Thoracic aorta (tissue), 2 donors: ENCODE measurements at regions not wholly inside any gene's neighbourhood (a gene's known extent, or its start where the extent isn't known, plus 50 kb on each side); places are given as distances from the start of the nearest gene placed in this dataset.

Experiments used
- ATAC-seq: fragments of 150-250 bp; one replicate; pipeline ENCODE4 v1.8.0; 2017; ENCODE audit warnings: low read depth; ENCODE audit not compliant: insufficient number of reproducible peaks, low FRiP score
- DNase-seq: peaks from one replicate; pipeline ENCODE4 v3.0.0-alpha.2; 2020; ENCODE audit warnings: low spot score
- H3K27ac ChIP-seq, 2 donors: fragments of 200-600 bp; sonication (generic); 1 replicate in 1 of 2; 2 replicates in 1 of 2; pipeline ENCODE4 v1.5.1; 2016; ENCODE audit warnings: mild to moderate bottlenecking in 2 of 2, moderate library complexity in 2 of 2
- H3K27me3 ChIP-seq: fragments of 200-600 bp; sonication (generic); replicated peaks from 2 replicates; pipeline ENCODE4 v1.6.0; 2016; ENCODE audit warnings: mild to moderate bottlenecking; ENCODE audit not compliant: insufficient read depth
- H3K36me3 ChIP-seq: fragments of 200-600 bp; sonication (generic); one replicate; pipeline ENCODE4 v1.5.1; 2016
- H3K4me1 ChIP-seq, 2 donors: fragments of 200-600 bp; sonication (generic); 1 replicate in 1 of 2; 2 replicates in 1 of 2; pipeline versions ENCODE4 v1.5.1 to v1.6.0; 2016; ENCODE audit warnings: low read depth in 2 of 2, mild to moderate bottlenecking in 1 of 2; ENCODE audit not compliant: control insufficient read depth in 1 of 2
- H3K4me3 ChIP-seq: fragments of 200-600 bp; sonication (generic); 2 replicates; pipeline ENCODE4 v1.5.1; 2016; ENCODE audit warnings: mild to moderate bottlenecking
- H3K9me3 ChIP-seq: fragments of 200-600 bp; sonication (generic); 2 replicates; pipeline ENCODE4 v1.5.1; 2016
- CTCF ChIP-seq: fragments of 200-600 bp; sonication (generic); IDR thresholded peaks from one replicate; pipeline ENCODE4 v1.5.1; 2019; ENCODE audit warnings: antibody characterized with exemption

- Histone ChIP-seq H3K27me3 (no peaks in the 10 kb centered on the region), H3K27ac (no peak overlapping the region), H3K4me3 (no peak overlapping the region), H3K4me1 (no peaks in the 10 kb centered on the region), H3K9me3 (no peaks in the 10 kb centered on the region), H3K36me3 (no peaks in the 10 kb centered on the region)
- ATAC-seq (no peak), DNase-seq (no peak)
- no peak for TF ChIP-seq CTCF
Observed at GRCh38 chr9:108047264-108047663, 557.7 kb upstream of the KLF4 start.

GRCh38 chr9:108045851-108046250 is 556.3 kb upstream of the KLF4 start:
- Histone ChIP-seq H3K27me3 (no peaks in the 10 kb centered on the region), H3K4me3 (no peak overlapping the region), H3K27ac (no peak overlapping the region), H3K4me1 (no peaks in the 10 kb centered on the region), H3K36me3 (no peaks in the 10 kb centered on the region), H3K9me3 (no peaks in the 10 kb centered on the region)
- DNase-seq (no peak), ATAC-seq (no peak)
- no peak for TF ChIP-seq CTCF

GRCh38 chr9:108043585-108043984 is 554.0 kb upstream of the KLF4 start:
- ATAC-seq (no peak), DNase-seq (no peak)
- Histone ChIP-seq H3K9me3 (no peaks in the 10 kb centered on the region), H3K4me1 (no peaks in the 10 kb centered on the region), H3K36me3 (no peaks in the 10 kb centered on the region), H3K27ac (no peak overlapping the region), H3K27me3 (no peaks in the 10 kb centered on the region), H3K4me3 (no peak overlapping the region)
- no peak for TF ChIP-seq CTCF

- no peak overlapping the region for H3K27ac ChIP-seq
- no peak overlapping the region for H3K4me3 ChIP-seq
- no peaks in the 10 kb centered on the region for H3K4me1 ChIP-seq
- no peak for DNase-seq
- no peaks in the 10 kb centered on the region for H3K9me3 ChIP-seq
- no peaks in the 10 kb centered on the region for H3K27me3 ChIP-seq
- H3K36me3 ChIP-seq = no peaks in the 10 kb centered on the region
- no peak for TF ChIP-seq CTCF
- no peak for ATAC-seq
Observed at GRCh38 chr9:108041551-108041950, 552.0 kb upstream of the KLF4 start.

- H3K27ac ChIP-seq = no peak overlapping the region
- no peak for DNase-seq
- no peak for TF ChIP-seq CTCF
Observed at GRCh38 chr9:108040783-108041182, 551.2 kb upstream of the KLF4 start.

More at GRCh38 chr9:108040783-108041182, 551.2 kb upstream of the KLF4 start:
- no peaks in the 10 kb centered on the region for H3K36me3 ChIP-seq
- ATAC-seq = no peak
- H3K4me1 ChIP-seq = no peaks in the 10 kb centered on the region
- H3K27me3 ChIP-seq = no peaks in the 10 kb centered on the region
- no peaks in the 10 kb centered on the region for H3K9me3 ChIP-seq
- no peak overlapping the region for H3K4me3 ChIP-seq
